Endothelial cell of umbilical vein (primary cell): ENCODE measurements at regions not wholly inside any gene's neighbourhood (a gene's known extent, or its start where the extent isn't known, plus 50 kb on each side); places are given as distances from the start of the nearest gene placed in this dataset.

ENCODE experiments used
- BruUV-seq: library from RNA; stranded (reverse); fragments of 400-500 nt; replicated peaks from 2 replicates; lab custom pipeline; 2021; lab: Mats Ljungman, UMichigan
- CTCF ChIA-PET: fragments of 300-600, 350-600 bp; sonication (Branson Sonifier 250); formaldehyde crosslinking; loops from one replicate; lab custom pipeline; 2021; ENCODE audit warnings: antibody characterized with exemption, inconsistent platforms; lab: Charles Lee
- POLR2A ChIA-PET: fragments of 300-600, 350-600 bp; sonication (Branson Sonifier 250); formaldehyde crosslinking; loops from one replicate; lab custom pipeline; 2021; ENCODE audit warnings: antibody characterized with exemption, inconsistent platforms; lab: Charles Lee
- DNase-seq: peaks from one replicate; pipeline ENCODE4 v3.0.0-alpha.2; 2011; ENCODE audit warnings: low read depth, low spot score
- FAIRE-seq: peaks from 2 replicates; lab custom pipeline; 2011; peaks lifted over from hg19 to GRCh38; lab: Jason Lieb, UNC
- H2AFZ ChIP-seq: 2 replicates; pipeline ENCODE4 v1.6.0; 2012; ENCODE audit warnings: low read depth, low read length, control low read depth, inconsistent platforms
- H3K27ac ChIP-seq: 2 replicates; pipeline ENCODE4 v1.5.1; 2011; ENCODE audit warnings: low read depth, mild to moderate bottlenecking, control low read depth, low read length, moderate library complexity; ENCODE audit not compliant: insufficient read depth
- H3K27me3 ChIP-seq, 2 experiments: 2 replicates each; pipeline versions ENCODE4 v1.6.0 to v1.6.1; 2011; ENCODE audit warnings: low read length in 2 of 2, mixed read lengths in 1 of 2; ENCODE audit not compliant: control insufficient read depth in 2 of 2, insufficient read depth in 2 of 2
- H3K36me3 ChIP-seq, 2 experiments: 2 replicates in 1 of 2; 3 replicates in 1 of 2; pipeline ENCODE4 v1.5.1; 2011; ENCODE audit warnings: low read length in 2 of 2, mild to moderate bottlenecking in 1 of 2, moderate library complexity in 1 of 2; ENCODE audit not compliant: control insufficient read depth in 2 of 2, insufficient read depth in 2 of 2; ENCODE audit errors: extremely low read depth in 1 of 2
- H3K4me1 ChIP-seq: 3 replicates; pipeline ENCODE4 v1.5.1; 2011; ENCODE audit warnings: mild to moderate bottlenecking, low read length; ENCODE audit not compliant: control insufficient read depth, insufficient read depth; ENCODE audit errors: extremely low read depth
- H3K4me2 ChIP-seq: 2 replicates; pipeline ENCODE4 v1.6.1; 2011; ENCODE audit warnings: low read length, control low read depth, mixed read lengths; ENCODE audit not compliant: insufficient read depth
- H3K4me3 ChIP-seq, 3 experiments: fragments of 200-600 bp in 1 of 3; sonication (generic), shearing (Covaris generic) in 1 of 3; replicated peaks in 1 of 3; 2 replicates each; pipeline ENCODE4 v1.5.1; 2011 to 2016; ENCODE audit warnings: control low read depth in 3 of 3, low read length in 3 of 3, mild to moderate bottlenecking in 2 of 3, inconsistent platforms in 1 of 3, low read depth in 1 of 3, moderate library complexity in 1 of 3; ENCODE audit not compliant: insufficient read depth in 1 of 3
- H3K79me2 ChIP-seq: 2 replicates; pipeline ENCODE4 v1.6.0; 2012; ENCODE audit warnings: low read length, inconsistent platforms; ENCODE audit not compliant: control insufficient read depth, insufficient read depth
- H3K9ac ChIP-seq: replicated peaks from 2 replicates; pipeline ENCODE3; 2011; ENCODE audit warnings: low read length, control low read depth; ENCODE audit not compliant: insufficient read depth; ENCODE audit errors: extremely low read depth
- H3K9me1 ChIP-seq: replicated peaks from 3 replicates; pipeline ENCODE4 v1.6.0; 2011; ENCODE audit warnings: mild to moderate bottlenecking, low read length; ENCODE audit not compliant: control insufficient read depth, insufficient read depth; ENCODE audit errors: extremely low read depth
- H3K9me3 ChIP-seq: replicated peaks from 2 replicates; pipeline ENCODE4 v1.5.1; 2012; ENCODE audit warnings: low read length, inconsistent platforms; ENCODE audit not compliant: control insufficient read depth, insufficient read depth
- H4K20me1 ChIP-seq: replicated peaks from 2 replicates; pipeline ENCODE3; 2011; ENCODE audit warnings: mild to moderate bottlenecking, low read length; ENCODE audit not compliant: control insufficient read depth, insufficient read depth; ENCODE audit errors: extremely low read depth
- CTCF ChIP-seq, 2 donors: IDR thresholded peaks; 1 replicate in 1 of 2; 2 replicates in 1 of 2; pipeline ENCODE4 v1.5.1; 2011; ENCODE audit warnings: low read length in 2 of 2, mild to moderate bottlenecking in 2 of 2, moderate library complexity in 2 of 2, control low read depth in 1 of 2, inconsistent platforms in 1 of 2, low read depth in 1 of 2; ENCODE audit not compliant: insufficient read depth in 1 of 2; ENCODE audit errors: extremely low read depth in 1 of 2
- EZH2 ChIP-seq: IDR thresholded peaks from 2 replicates; pipeline ENCODE4 v1.6.1; 2012; ENCODE audit warnings: borderline replicate concordance, low read depth, mild to moderate bottlenecking, moderate library complexity, low read length, inconsistent platforms; ENCODE audit not compliant: severe bottlenecking
- FOS ChIP-seq: IDR thresholded peaks from 2 replicates; pipeline ENCODE4 v1.6.1; 2011; ENCODE audit warnings: mild to moderate bottlenecking, low read length, moderate library complexity, borderline replicate concordance; ENCODE audit not compliant: insufficient read depth
- GATA2 ChIP-seq: IDR thresholded peaks from 2 replicates; pipeline ENCODE4 v1.7.0; 2011; ENCODE audit warnings: low read depth, mild to moderate bottlenecking, moderate library complexity, mixed read lengths, low read length; ENCODE audit not compliant: insufficient read length, insufficient read depth
- JUN ChIP-seq: IDR thresholded peaks from 2 replicates; pipeline ENCODE4 v1.6.1; 2011; ENCODE audit warnings: borderline replicate concordance, low read depth; ENCODE audit not compliant: insufficient read length, insufficient read depth
- MAX ChIP-seq: IDR thresholded peaks from 2 replicates; pipeline ENCODE4 v1.6.1; 2011; ENCODE audit not compliant: insufficient read depth, insufficient read length
- MYC ChIP-seq: IDR thresholded peaks from one replicate; pipeline ENCODE4 v1.6.1; 2011; ENCODE audit warnings: mild to moderate bottlenecking, low read depth, low read length
- POLR2A ChIP-seq: IDR thresholded peaks from 2 replicates; pipeline ENCODE4 v1.6.1; 2012; ENCODE audit warnings: low read depth, mild to moderate bottlenecking, control low read depth, low read length
- POLR2AphosphoS5 ChIP-seq: IDR thresholded peaks from 2 replicates; pipeline ENCODE4 v1.6.1; 2012; ENCODE audit warnings: low read depth, mild to moderate bottlenecking, control low read depth, low read length, moderate library complexity; ENCODE audit not compliant: insufficient read depth
- dilution Hi-C: fragments of 300-500 bp; cut with MboI; formaldehyde crosslinking; loops from one replicate; pipeline ENCODE4 v1.15.0; 2019; ENCODE audit warnings: low sequenced_read_pairs; ENCODE audit not compliant: extremely low pct_ligation_motif_present
- intact Hi-C: fragments of 100-400 bp; cut with micrococcal nuclease; formaldehyde crosslinking; loops from one replicate; pipeline ENCODE4 v1.10.0; 2022

GRCh38 chr13:86201477-86201876, 402.3 kb upstream of the SLITRK6 start:
- Histone ChIP-seq H3K9ac (no peak overlapping the region), H2AFZ (no peak overlapping the region), H3K9me1 (no peaks in the 10 kb centered on the region), H4K20me1 (no peaks in the 10 kb centered on the region), H3K4me3 (no peak overlapping the region), H3K27me3 (no peaks in the 10 kb centered on the region), H3K79me2 (no peaks in the 10 kb centered on the region), H3K4me2 (no peak overlapping the region), H3K36me3 (no peaks in the 10 kb centered on the region), H3K27ac (no peak overlapping the region), H3K9me3 (peaks cover 2% of the 10 kb centered on the region), H3K4me1 (no peaks in the 10 kb centered on the region)
- TF ChIP-seq JUN: no peak
- TF ChIP-seq FOS: no peak
- no peak for TF ChIP-seq MYC
- TF ChIP-seq GATA2: no peak
- TF ChIP-seq POLR2A: no peak
- TF ChIP-seq EZH2: no peak
- TF ChIP-seq CTCF (IDR thresholded peaks at IDR 0.05; ENCODE audit: extremely low read depth in 1 of 2, insufficient read depth in 1 of 2, low read depth in 1 of 2, low read length in 2 of 2): no peak
- no peak for TF ChIP-seq POLR2AphosphoS5
- TF ChIP-seq MAX: no peak
- no peak for FAIRE-seq
- dilution Hi-C loops (no loop called here), intact Hi-C loops (no loop called here)
- ChIA-PET CTCF (no interaction called here), POLR2A (no interaction called here)
- BruUV-seq: no TSS peak
- DNase-seq: no peak
